Activated CD4-positive, CD25-positive, alpha-beta regulatory T cell (primary cell): ENCODE measurements at regions not wholly inside any gene's neighbourhood (a gene's known extent, or its start where the extent isn't known, plus 50 kb on each side); places are given as distances from the start of the nearest gene placed in this dataset.

ENCODE experiments used
- DNase-seq, 4 experiments: peaks; one replicate each; lab custom pipeline; 2025; lab: John Stamatoyannopoulos, UW

- DNase-seq = no peak
Measured at GRCh38 chr21:25139414-25139813, 467.9 kb downstream of the MRPL39 start.

DNA sequence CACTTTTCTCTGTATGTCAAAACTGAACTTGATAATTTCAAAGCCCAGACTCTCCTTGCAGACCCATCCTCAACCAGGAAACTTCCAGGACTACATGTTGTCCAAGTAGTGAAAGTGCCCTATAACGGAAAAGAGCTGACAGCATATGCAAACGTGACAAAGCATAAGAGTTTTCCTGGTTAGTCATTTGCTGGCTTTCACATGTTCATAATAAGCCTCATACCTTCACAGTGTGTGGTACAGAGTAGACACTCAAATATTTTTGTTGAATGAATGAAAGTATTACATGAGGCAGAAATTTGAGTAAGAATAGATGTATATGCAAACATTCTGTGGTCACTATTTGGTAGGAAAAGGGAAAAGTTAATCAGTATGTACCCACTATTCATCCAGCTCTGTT, 473.3 kb downstream of the MRPL39 start:
- DNase-seq = no peak

DNA sequence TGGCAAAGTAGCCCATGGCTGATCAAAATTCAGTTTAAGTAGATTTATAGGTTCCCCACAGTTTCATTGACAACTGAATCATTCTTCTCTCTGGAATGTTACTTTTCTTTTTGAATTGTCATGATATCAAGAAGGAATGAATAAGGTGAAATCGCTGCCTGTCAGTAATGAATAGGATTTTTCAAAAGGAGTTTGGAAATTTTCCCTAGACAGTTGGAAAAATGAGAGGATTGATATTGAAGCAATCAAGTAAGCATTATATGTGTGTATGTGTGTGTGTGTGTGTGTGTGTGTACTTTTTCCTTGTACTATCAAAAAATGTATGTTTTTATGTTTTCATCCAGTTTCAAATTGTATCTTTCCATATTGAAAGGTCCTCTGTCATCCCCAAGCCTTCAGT, 479.5 kb downstream of the MRPL39 start:
- DNase-seq = no peak

GRCh38 chr21:25127007-25127406, 480.3 kb downstream of the MRPL39 start:
- no peak for DNase-seq

- no peak for DNase-seq
Measured at GRCh38 chr21:25126564-25126963, 480.7 kb downstream of the MRPL39 start.

DNA sequence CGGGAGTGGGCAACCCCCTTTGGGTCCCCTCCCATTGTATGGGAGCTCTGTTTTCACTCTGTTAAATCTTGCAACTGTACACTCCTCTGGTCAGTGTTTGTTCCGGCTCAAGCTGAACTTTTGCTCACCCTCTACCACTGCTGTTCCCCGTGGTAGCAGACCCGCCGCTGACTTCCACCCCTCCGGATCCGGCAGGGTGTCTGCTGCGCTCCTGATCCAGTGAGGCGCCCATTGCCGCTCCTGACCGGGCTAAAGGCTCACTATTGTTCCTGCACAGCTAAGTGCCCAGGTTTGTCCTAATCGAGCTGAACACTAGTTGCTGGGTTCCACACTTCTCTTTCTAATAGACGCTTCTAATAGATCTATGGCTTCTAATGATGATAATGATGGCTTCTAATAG, 488.6 kb downstream of the MRPL39 start:
- DNase-seq = no peak

- DNase-seq = no peak
Measured at GRCh38 chr21:25115021-25115420, 492.3 kb downstream of the MRPL39 start.

DNA sequence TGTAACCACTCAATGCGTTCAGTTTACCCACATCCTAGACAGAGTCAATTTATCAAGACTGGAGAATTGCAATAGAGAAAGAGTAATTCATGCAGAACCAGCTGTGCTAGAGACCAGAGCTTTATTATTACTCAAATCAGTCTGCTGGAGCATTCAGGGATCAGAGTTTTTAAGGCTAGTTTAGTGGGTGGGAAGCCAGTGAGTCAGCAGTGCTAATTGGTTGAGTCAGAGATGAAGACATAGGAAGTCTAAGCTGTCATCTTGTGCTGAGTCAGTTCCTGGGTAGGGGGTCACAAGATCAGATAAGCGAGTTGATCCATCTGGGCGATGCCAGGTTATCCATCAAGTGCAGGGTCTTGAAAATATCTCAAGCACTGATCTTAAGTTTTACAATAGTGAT, 499.6 kb downstream of the MRPL39 start:
- DNase-seq = no peak

- DNase-seq = no peak
Measured at GRCh38 chr21:25103500-25104207, 503.6 kb downstream of the MRPL39 start.

DNA sequence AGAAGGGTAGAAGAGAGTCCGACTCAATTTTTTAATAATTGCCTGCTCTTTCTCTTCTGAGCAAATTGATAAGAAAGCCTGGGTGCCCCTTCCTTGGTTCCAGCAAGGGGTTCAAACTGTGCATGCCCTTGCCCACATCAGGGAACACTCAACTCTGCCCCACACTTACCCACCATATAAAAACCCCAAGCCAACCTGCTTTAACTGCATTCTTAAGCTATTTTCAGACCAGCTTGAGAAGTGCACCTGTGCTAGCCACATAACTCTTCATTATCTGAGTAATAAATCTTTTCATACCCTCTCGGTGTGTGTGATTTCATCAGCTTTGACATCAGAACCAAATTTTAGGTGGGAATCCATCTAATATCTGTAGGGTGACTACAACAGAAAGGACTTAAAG, 509.6 kb downstream of the MRPL39 start:
- no peak for DNase-seq

DNA sequence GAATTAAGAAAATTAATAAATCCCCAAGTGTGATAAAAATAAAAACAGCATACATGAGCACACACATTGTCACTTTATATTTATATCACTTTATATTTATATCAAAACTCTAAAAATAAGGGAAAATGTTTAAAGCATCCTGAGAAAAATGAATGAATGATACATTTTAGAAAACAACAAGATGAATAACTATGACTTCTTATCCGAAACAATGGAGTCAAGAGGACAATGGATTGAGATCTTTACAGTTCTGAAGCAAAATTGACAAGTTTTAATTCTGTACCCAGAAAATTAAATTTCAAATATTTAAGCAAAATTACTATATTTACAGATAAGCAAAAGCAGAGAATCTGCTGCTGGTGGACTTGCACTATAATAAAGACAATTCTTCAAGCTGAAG, 512.6 kb downstream of the MRPL39 start:
- no peak for DNase-seq

GRCh38 chr21:25092441-25093011, 514.8 kb downstream of the MRPL39 start:
- DNase-seq = no peak

- DNase-seq = no peak
Measured at GRCh38 chr21:25081096-25081495, 526.2 kb downstream of the MRPL39 start.

DNA sequence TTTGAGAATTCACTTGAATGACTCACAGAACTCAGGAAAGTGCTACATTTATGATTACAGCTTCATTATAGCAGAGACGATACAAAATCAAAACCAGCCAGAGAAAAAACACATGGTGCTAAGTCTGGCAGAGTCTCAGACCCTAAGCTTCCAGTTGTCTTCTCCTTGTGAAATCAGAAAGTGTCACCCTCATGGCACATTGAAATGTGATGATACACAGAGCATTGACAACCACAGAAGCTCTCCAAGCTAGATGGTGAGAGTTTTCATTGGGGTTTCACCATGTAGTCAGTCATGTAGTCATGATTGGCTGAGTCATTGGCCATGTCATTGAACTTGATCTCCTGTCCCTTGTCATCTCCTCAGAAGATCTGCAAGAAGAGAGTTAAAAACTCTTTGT, 526.6 kb downstream of the MRPL39 start:
- DNase-seq = no peak

GRCh38 chr21:25080141-25080540, 527.1 kb downstream of the MRPL39 start:
- no peak for DNase-seq

DNA sequence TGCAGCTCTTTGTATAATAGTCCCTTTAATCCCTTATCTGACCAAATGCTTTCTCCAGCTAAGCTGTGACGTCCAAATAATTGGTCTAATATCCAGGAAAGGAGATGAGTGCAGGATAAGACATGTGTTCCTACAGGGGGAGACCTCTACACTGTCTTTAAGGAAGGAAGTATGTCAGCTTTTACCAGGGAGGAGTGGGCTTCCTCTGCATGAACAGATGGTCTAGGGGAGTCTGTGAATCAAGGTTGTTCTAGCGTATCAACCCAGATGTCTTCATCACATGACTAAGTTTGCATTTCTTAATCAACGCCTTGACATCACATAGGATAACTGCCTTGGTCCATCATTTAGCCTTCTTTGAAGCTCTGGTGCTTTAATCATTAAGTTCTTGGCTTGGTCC, 528.2 kb downstream of the MRPL39 start:
- DNase-seq = no peak

DNA sequence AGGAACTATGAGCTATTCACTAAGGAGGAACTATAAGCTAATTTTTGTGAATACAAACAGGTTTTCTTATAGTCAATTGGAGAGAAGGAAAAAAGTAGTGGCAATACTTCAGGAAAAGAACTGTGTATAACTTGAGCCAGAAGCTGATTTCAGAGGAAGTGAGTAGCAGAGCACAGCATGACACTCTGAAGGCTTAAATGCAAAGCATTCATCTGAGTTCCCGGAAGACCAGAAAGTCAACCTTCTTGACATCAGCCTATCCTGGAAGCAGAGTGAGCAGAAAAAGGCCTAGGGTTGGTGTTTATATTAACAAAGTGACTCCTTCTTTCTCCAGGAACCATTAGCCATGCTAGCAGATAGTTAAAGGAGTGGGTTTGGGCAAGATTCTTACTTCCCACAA, 545.2 kb downstream of the MRPL39 start:
- no peak for DNase-seq

GRCh38 chr21:25054689-25055088, 552.6 kb downstream of the MRPL39 start:
- DNase-seq = no peak

DNA sequence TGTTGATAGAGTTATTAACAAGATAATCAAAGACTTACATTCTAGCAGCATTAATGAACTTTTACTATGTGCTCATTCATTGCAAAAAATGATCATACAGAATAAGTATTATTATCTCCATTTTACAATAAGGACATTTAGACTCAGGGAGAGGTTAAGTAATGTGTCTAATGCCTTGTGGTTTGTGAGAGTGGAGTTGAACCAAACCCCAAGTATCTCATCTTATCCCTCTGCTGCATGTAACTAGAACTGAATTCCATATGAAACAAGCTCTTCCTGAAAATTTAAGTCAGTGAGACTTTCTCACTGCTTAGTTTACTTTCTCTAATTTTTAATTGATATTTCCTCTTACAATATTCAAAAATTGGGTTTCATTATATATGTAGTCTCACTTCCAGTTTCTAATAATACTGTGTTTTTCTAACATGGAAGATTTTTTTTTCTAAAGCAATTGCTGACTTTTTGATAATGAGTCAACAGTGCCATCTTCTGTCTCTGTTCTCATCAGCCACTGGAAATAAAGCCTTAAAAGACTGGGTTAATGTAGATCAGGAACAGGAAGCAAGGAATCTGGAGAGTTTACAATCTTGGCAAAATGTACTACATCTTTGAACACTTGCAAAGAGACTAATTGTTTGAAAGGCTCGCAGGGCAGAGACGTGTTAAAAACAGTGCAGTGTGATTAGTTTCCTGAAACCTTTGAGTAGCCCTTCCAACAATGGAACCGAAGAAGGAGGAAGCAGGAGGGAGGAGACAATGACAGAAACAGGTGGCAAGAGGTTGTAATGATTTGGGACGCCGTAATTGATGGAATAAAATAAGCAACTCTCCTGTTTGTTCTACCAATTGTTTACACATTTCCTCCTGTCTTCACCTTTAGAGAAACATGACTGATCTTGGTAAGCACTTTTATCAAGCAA, 567.6 kb downstream of the MRPL39 start:
- DNase-seq = no peak

GRCh38 chr21:25036775-25037174, 570.5 kb downstream of the MRPL39 start:
- no peak for DNase-seq

DNA sequence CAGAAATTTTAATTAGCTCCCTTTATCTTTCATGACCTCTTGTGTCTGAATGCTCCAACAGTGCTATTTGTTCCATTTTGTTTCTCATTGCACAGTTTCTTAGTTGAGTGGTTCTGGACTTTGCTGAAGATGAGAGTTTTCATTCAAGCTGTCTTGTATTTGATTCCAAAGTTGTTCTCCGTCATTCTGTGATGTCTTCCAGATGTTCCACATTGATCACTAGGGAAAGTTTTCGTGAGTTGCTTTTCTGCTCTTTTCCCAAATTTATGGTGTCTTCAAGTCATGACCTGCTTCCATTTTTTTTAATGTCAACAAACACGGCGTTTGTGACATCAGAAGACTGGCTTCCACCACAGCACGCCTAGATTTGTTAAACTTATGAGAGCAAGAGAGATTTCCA, 575.5 kb downstream of the MRPL39 start:
- DNase-seq = no peak

- no peak for DNase-seq
Measured at GRCh38 chr21:25029580-25029979, 577.7 kb downstream of the MRPL39 start.

DNA sequence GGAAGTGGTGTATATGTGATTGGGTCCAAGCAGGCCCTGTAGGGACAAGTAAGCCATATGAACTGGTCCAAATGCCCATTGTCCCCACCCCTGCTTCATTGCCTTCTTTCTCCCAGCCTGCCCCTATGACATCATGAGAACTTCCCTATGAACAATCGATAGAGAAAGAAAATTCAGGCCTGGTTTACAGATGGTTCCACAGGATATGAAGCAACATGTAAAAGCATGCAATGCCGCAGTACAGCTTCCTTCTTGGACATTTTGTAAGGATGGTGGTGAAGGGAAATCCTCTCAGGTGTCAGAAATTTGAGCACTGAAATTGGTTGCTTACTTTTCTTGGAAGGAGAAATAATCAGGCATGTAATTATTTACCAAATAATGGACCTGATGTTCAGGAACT, 581.7 kb downstream of the MRPL39 start:
- no peak for DNase-seq
